A549 (cell line): ENCODE measurements at regions not wholly inside any gene's neighbourhood (a gene's known extent, or its start where the extent isn't known, plus 50 kb on each side); places are given as distances from the start of the nearest gene placed in this dataset.

Experiments used
- ATAC-seq, 2 experiments: fragments of 200-7000 bp in 1 of 2; fragments of >200 bp in 1 of 2; cut with Nextera tagmentation in 1 of 2; cut with Tn5 transposase in 1 of 2; 3 replicates each; pipeline versions ENCODE4 v1.8.0 to v1.9.1; 2018 to 2020; ENCODE audit warnings: mild to moderate bottlenecking in 1 of 2, moderate library complexity in 1 of 2
- CTCF ChIA-PET: fragments of 300-600 bp; sonication (Branson Sonifier 250); formaldehyde crosslinking; extraction: SDS; loops from one replicate; lab custom pipeline; 2021; ENCODE audit warnings: antibody characterized with exemption, inconsistent platforms; lab: Yijun Ruan, JAX
- POLR2A ChIA-PET: fragments of 350-600 bp; formaldehyde crosslinking; extraction: SDS; loops from one replicate; lab custom pipeline; 2021; ENCODE audit warnings: antibody characterized with exemption, inconsistent platforms; lab: Yijun Ruan, JAX
- DNase-seq, 2 experiments: peaks; one replicate each; pipeline versions ENCODE4 v3.0.0 to v3.0.0-alpha.2; 2011 to 2016; ENCODE audit warnings: low read depth in 1 of 2, low spot score in 1 of 2
- FAIRE-seq: peaks from 2 replicates; lab custom pipeline; 2011; peaks lifted over from hg19 to GRCh38; lab: Jason Lieb, UNC
- H3K27ac ChIP-seq, 2 experiments: fragments of >200 bp; sonication (Bioruptor Twin); formaldehyde crosslinking; 3 replicates each; pipeline ENCODE4 v1.5.1; 2016 to 2017
- H3K4me1 ChIP-seq: fragments of >200 bp; sonication (Bioruptor Twin); formaldehyde crosslinking; 3 replicates; pipeline ENCODE4 v1.6.1; 2016
- H3K4me2 ChIP-seq: fragments of >200 bp; sonication (Bioruptor Twin); formaldehyde crosslinking; 3 replicates; pipeline ENCODE4 v1.6.1; 2016
- H3K4me3 ChIP-seq: fragments of >200 bp; sonication (Bioruptor Twin); formaldehyde crosslinking; 3 replicates; pipeline ENCODE4 v1.5.1; 2016
- H3K9me3 ChIP-seq: fragments of >200 bp; sonication (Bioruptor Twin); formaldehyde crosslinking; 3 replicates; pipeline ENCODE4 v1.6.1; 2016
- CBX2 ChIP-seq: fragments of 200-600 bp; sonication (generic); IDR thresholded peaks from 2 replicates; pipeline ENCODE4 v1.6.1; 2016; ENCODE audit warnings: low read depth, mild to moderate bottlenecking, borderline replicate concordance
- CEBPB ChIP-seq, 2 experiments: fragments of >200 bp in 1 of 2; sonication (Bioruptor Twin) in 1 of 2; formaldehyde crosslinking in 1 of 2; IDR thresholded peaks; 2 replicates each; pipeline ENCODE4 v1.6.1; 2012 to 2016
- CHD4 ChIP-seq: fragments of 200-600 bp; sonication (generic); IDR thresholded peaks from 2 replicates; pipeline ENCODE4 v1.6.1; 2016; ENCODE audit warnings: antibody characterized with exemption, mild to moderate bottlenecking, borderline replicate concordance
- EHMT2 ChIP-seq: fragments of 200-600 bp; sonication (generic); IDR thresholded peaks from 2 replicates; pipeline ENCODE4 v1.6.1; 2016; ENCODE audit warnings: antibody characterized with exemption, low read depth, mild to moderate bottlenecking, moderate library complexity
- EP300 ChIP-seq, 2 experiments: fragments of >200 bp; sonication (Bioruptor Twin); formaldehyde crosslinking; IDR thresholded peaks; 2 replicates in 1 of 2; 3 replicates in 1 of 2; pipeline ENCODE4 v1.6.1; 2016 to 2017
- FOSL2 ChIP-seq, 2 experiments: fragments of 450-650 bp in 1 of 2; fragments of >200 bp in 1 of 2; sonication (Bioruptor Twin) in 1 of 2; formaldehyde crosslinking; IDR thresholded peaks; 2 replicates each; pipeline versions ENCODE4 v1.5.0 to v1.6.1; 2016 to 2020; ENCODE audit warnings: mild to moderate bottlenecking in 1 of 2, moderate library complexity in 1 of 2
- GATA3 ChIP-seq: IDR thresholded peaks from 2 replicates; pipeline ENCODE4 v1.6.1; 2012; ENCODE audit warnings: borderline replicate concordance
- HDAC2 ChIP-seq: fragments of 200-600 bp; sonication (generic); IDR thresholded peaks from 2 replicates; pipeline ENCODE4 v1.6.1; 2016
- HEYL ChIP-seq: fragments of 250-450 bp; sonication (Bioruptor Pico); IDR thresholded peaks from 2 replicates; pipeline ENCODE4 v1.8.0; 2021; ENCODE audit warnings: mild to moderate bottlenecking, moderate library complexity
- HOXA7 ChIP-seq: fragments of 250-450 bp; sonication (Bioruptor Pico); IDR thresholded peaks from 2 replicates; pipeline ENCODE4 v1.5.0; 2020; ENCODE audit warnings: mild to moderate bottlenecking, moderate library complexity
- HOXB13 ChIP-seq: fragments of 250-450 bp; sonication (Bioruptor Pico); IDR thresholded peaks from 2 replicates; pipeline ENCODE4 v1.5.0; 2020; ENCODE audit warnings: low read depth, mild to moderate bottlenecking, moderate library complexity
- HOXB5 ChIP-seq: fragments of 250-450 bp; sonication (Bioruptor Pico); IDR thresholded peaks from 2 replicates; pipeline ENCODE4 v1.5.0; 2020; ENCODE audit warnings: mild to moderate bottlenecking, moderate library complexity
- JUN ChIP-seq, 2 experiments: fragments of >200 bp; sonication (Bioruptor Twin); formaldehyde crosslinking; IDR thresholded peaks; 2 replicates in 1 of 2; 3 replicates in 1 of 2; pipeline ENCODE4 v1.6.1; 2016 to 2017
- JUNB ChIP-seq: fragments of >200 bp; sonication (Bioruptor Twin); formaldehyde crosslinking; IDR thresholded peaks from 2 replicates; pipeline ENCODE4 v1.6.1; 2016
- KDM1A ChIP-seq: fragments of 200-600 bp; sonication (generic); IDR thresholded peaks from 2 replicates; pipeline ENCODE4 v1.6.1; 2016; ENCODE audit warnings: low read depth, mild to moderate bottlenecking
- MAZ ChIP-seq: fragments of 150-350 bp; IDR thresholded peaks from 2 replicates; pipeline ENCODE4 v1.6.1; 2014; ENCODE audit warnings: antibody characterized with exemption, low read depth, low read length, borderline replicate concordance
- MYC ChIP-seq: IDR thresholded peaks from 2 replicates; pipeline ENCODE4 v1.6.1; 2012; ENCODE audit warnings: mild to moderate bottlenecking, inconsistent platforms, low read length, improper control_type of control experiment, borderline replicate concordance
- NFE2L2 ChIP-seq: fragments of 150-350 bp; conservative IDR thresholded peaks from 2 replicates; pipeline ENCODE4 v1.6.1; 2014; ENCODE audit warnings: low read length
- NPAS2 ChIP-seq: fragments of 250-450 bp; sonication (Bioruptor Pico); IDR thresholded peaks from 2 replicates; pipeline ENCODE4 v1.8.0; 2022; ENCODE audit warnings: mild to moderate bottlenecking, moderate library complexity, borderline replicate concordance
- NR3C1 ChIP-seq: fragments of >200 bp; sonication (Bioruptor Twin); formaldehyde crosslinking; IDR thresholded peaks from 3 replicates; pipeline ENCODE4 v1.6.1; 2017
- POLR2A ChIP-seq: IDR thresholded peaks from 2 replicates; pipeline ENCODE4 v1.6.1; 2012; ENCODE audit warnings: mild to moderate bottlenecking, low read length
- POLR2AphosphoS2 ChIP-seq: conservative IDR thresholded peaks from 2 replicates; pipeline ENCODE4 v1.6.1; 2012; ENCODE audit warnings: low read length, improper control_type of control experiment, inconsistent platforms
- RAD21 ChIP-seq, 2 experiments: fragments of >200 bp in 1 of 2; sonication (Bioruptor Twin) in 1 of 2; formaldehyde crosslinking in 1 of 2; IDR thresholded peaks in 1 of 2; conservative IDR thresholded peaks in 1 of 2; 2 replicates in 1 of 2; 3 replicates in 1 of 2; pipeline ENCODE4 v1.6.1; 2012 to 2018; ENCODE audit warnings: inconsistent platforms in 1 of 2
- RARB ChIP-seq: fragments of 250-450 bp; sonication (Bioruptor Pico); IDR thresholded peaks from 2 replicates; pipeline ENCODE4 v1.8.0; 2021; ENCODE audit warnings: mild to moderate bottlenecking, moderate library complexity
- RNF2 ChIP-seq: fragments of 200-600 bp; sonication (generic); IDR thresholded peaks from 2 replicates; pipeline ENCODE4 v1.6.1; 2016; ENCODE audit warnings: low read depth, mild to moderate bottlenecking, antibody characterized with exemption, moderate library complexity, borderline replicate concordance
- SMC3 ChIP-seq: fragments of >200 bp; sonication (Bioruptor Twin); formaldehyde crosslinking; IDR thresholded peaks from 3 replicates; pipeline ENCODE4 v1.6.1; 2018; ENCODE audit warnings: inconsistent platforms
- SREBF2 ChIP-seq: fragments of 450-650 bp; IDR thresholded peaks from 2 replicates; pipeline ENCODE4 v1.6.1; 2014; ENCODE audit warnings: mild to moderate bottlenecking, moderate library complexity
- ZC3H11A ChIP-seq: fragments of 450-650 bp; IDR thresholded peaks from 2 replicates; pipeline ENCODE4 v1.6.1; 2014; ENCODE audit warnings: antibody characterized with exemption, mild to moderate bottlenecking
- ZFP36 ChIP-seq: fragments of 450-650 bp; IDR thresholded peaks from 2 replicates; pipeline ENCODE4 v1.6.1; 2014; ENCODE audit warnings: borderline replicate concordance; ENCODE audit not compliant: partially characterized antibody
- WGBS: methylation state at CpG from one replicate; pipeline ENCODE4 v1.1.6; 2017; ENCODE audit errors: missing lambda C conversion rate; 5-methylcytosine and 5-hydroxymethylcytosine counted together
- TF ChIP-seq, protein P1 (sequence below): IDR thresholded peaks from 2 replicates; pipeline ENCODE4 v1.6.1; 2012
- TF ChIP-seq, protein P2 (sequence below): IDR thresholded peaks from 2 replicates; pipeline ENCODE4 v1.6.1; 2012
- TF ChIP-seq, protein P3 (sequence below): fragments of 200-600 bp; sonication (generic); IDR thresholded peaks from 2 replicates; pipeline ENCODE4 v1.6.1; 2016; ENCODE audit warnings: antibody characterized with exemption, mild to moderate bottlenecking, moderate library complexity
- TF ChIP-seq, protein P4 (sequence below): fragments of >200 bp; sonication (Bioruptor Twin); formaldehyde crosslinking; IDR thresholded peaks from 2 replicates; pipeline ENCODE4 v1.6.1; 2016

DNA sequence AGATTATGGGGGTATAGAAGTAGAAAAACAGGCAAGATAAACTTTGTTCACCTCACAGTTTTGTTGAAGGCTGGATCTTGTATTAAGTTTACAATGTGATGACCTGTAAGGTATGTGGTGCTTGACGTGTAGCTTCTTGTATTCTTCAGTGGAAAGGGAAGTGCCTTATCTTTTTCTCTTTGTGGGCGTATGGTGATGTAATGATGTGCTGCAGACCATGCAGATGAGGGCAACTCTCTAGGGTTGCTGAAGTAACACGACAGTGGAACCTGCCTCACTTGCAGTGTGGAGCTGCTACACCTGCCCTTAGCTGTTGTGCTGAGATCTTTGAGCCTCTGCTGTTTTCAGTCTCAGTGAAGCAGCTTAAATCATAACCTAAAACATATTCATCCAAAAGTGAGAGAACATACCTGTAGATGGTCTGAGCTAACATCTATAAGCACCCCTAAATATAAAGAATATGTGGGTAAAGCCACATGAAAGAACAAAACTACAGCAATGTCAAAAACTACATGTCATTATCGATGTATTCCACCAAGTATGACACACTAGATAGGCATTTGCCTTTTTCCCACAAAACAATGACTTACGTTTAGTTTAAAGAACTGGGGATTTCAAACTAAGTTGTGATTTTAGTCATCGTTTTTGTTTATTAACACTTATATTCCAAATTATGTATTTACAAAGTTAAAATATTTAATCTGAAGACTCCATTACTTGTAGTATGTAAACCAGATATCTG, 1144.1 kb downstream of the CNTNAP5 start:
- H3K9me3 ChIP-seq, result no peaks in the 10 kb centered on the region
- FAIRE-seq (no peak), DNase-seq (no peak), ATAC-seq (no peak)
- 24% methylated on average over 6 of the region's 6 CpGs for WGBS
- no peak overlapping the region for H3K4me3 ChIP-seq
- TF ChIP-seq MAZ (no peak), ZFP36 (no peak), CBX2 (no peak), CEBPB (IDR thresholded peaks at IDR 0.05) (no peak), EP300 (IDR thresholded peaks at IDR 0.05) (no peak), JUNB (no peak), HDAC2 (no peak), MYC (no peak), HEYL (CRISPR knock-in tag) (no peak), JUN (IDR thresholded peaks at IDR 0.05) (no peak), SMC3 (no peak), FOSL2 (IDR thresholded peaks at IDR 0.05) (no peak), FOSL2 (CRISPR knock-in tag; IDR thresholded peaks at IDR 0.05) (no peak), HOXB13 (CRISPR knock-in tag) (no peak), HOXB5 (no peak), POLR2AphosphoS2 (no peak), NR3C1 (no peak), RNF2 (no peak)
- TF ChIP-seq, protein P1, sequence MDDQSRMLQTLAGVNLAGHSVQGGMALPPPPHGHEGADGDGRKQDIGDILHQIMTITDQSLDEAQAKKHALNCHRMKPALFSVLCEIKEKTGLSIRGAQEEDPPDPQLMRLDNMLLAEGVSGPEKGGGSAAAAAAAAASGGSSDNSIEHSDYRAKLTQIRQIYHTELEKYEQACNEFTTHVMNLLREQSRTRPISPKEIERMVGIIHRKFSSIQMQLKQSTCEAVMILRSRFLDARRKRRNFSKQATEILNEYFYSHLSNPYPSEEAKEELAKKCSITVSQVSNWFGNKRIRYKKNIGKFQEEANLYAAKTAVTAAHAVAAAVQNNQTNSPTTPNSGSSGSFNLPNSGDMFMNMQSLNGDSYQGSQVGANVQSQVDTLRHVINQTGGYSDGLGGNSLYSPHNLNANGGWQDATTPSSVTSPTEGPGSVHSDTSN, result no peak
- TF ChIP-seq, protein P2, sequence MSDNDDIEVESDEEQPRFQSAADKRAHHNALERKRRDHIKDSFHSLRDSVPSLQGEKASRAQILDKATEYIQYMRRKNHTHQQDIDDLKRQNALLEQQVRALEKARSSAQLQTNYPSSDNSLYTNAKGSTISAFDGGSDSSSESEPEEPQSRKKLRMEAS, result no peak
- no peak overlapping the region for H3K4me2 ChIP-seq
- ChIA-PET POLR2A (no interaction called here), CTCF (no interaction called here)
- no peaks in the 10 kb centered on the region for H3K4me1 ChIP-seq
- H3K27ac ChIP-seq, result no peak overlapping the region

DNA sequence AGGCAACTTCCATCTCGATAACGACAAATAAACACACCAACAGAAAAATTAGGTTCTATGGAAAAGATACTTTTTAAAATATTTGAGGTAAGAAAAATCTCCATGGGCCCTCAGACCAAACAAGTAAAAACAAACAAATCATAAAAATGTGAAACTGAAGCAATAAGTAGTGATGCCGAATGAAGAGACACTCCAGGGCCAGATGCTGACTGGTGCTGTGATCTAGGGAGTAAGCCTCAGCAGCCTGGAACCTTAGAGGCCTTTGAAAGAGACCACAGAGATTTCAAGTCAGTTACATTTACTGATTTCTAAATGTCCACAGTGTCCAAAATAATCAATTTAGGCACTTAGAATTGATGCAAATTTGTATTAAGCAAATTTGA, 1144.7 kb downstream of the CNTNAP5 start:
- Histone ChIP-seq H3K4me1 (no peaks in the 10 kb centered on the region), H3K9me3 (no peaks in the 10 kb centered on the region), H3K4me3 (no peak overlapping the region), H3K4me2 (no peak overlapping the region), H3K27ac (no peak overlapping the region)
- ChIA-PET CTCF (no interaction called here), POLR2A (no interaction called here)
- FAIRE-seq (no peak), ATAC-seq (no peak), DNase-seq (no peak)
- 52% methylated on average over 3 of the region's 3 CpGs for WGBS
- TF ChIP-seq, protein P1, result no peak
- TF ChIP-seq MAZ (no peak), RARB (no peak), NR3C1 (no peak), NPAS2 (CRISPR knock-in tag) (no peak), HOXA7 (CRISPR knock-in tag) (no peak), SREBF2 (no peak), GATA3 (no peak), NFE2L2 (no peak), EHMT2 (no peak), FOSL2 (IDR thresholded peaks at IDR 0.05) (no peak), FOSL2 (CRISPR knock-in tag; IDR thresholded peaks at IDR 0.05) (no peak), RAD21 (conservative IDR thresholded peaks at IDR 0.05 in 1 of 2, IDR thresholded peaks at IDR 0.05 in 1 of 2) (no peak), ZC3H11A (no peak), CHD4 (no peak), KDM1A (no peak), POLR2A (no peak), ZFP36 (no peak)
- TF ChIP-seq, protein P3, sequence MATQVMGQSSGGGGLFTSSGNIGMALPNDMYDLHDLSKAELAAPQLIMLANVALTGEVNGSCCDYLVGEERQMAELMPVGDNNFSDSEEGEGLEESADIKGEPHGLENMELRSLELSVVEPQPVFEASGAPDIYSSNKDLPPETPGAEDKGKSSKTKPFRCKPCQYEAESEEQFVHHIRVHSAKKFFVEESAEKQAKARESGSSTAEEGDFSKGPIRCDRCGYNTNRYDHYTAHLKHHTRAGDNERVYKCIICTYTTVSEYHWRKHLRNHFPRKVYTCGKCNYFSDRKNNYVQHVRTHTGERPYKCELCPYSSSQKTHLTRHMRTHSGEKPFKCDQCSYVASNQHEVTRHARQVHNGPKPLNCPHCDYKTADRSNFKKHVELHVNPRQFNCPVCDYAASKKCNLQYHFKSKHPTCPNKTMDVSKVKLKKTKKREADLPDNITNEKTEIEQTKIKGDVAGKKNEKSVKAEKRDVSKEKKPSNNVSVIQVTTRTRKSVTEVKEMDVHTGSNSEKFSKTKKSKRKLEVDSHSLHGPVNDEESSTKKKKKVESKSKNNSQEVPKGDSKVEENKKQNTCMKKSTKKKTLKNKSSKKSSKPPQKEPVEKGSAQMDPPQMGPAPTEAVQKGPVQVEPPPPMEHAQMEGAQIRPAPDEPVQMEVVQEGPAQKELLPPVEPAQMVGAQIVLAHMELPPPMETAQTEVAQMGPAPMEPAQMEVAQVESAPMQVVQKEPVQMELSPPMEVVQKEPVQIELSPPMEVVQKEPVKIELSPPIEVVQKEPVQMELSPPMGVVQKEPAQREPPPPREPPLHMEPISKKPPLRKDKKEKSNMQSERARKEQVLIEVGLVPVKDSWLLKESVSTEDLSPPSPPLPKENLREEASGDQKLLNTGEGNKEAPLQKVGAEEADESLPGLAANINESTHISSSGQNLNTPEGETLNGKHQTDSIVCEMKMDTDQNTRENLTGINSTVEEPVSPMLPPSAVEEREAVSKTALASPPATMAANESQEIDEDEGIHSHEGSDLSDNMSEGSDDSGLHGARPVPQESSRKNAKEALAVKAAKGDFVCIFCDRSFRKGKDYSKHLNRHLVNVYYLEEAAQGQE, result no peak
- TF ChIP-seq, protein P4, sequence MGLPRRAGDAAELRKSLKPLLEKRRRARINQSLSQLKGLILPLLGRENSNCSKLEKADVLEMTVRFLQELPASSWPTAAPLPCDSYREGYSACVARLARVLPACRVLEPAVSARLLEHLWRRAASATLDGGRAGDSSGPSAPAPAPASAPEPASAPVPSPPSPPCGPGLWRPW, result no peak
